A549 (cell line): ENCODE measurements at regions not wholly inside any gene's neighbourhood (a gene's known extent, or its start where the extent isn't known, plus 50 kb on each side); places are given as distances from the start of the nearest gene placed in this dataset.

Experiments used
- ATAC-seq, 2 experiments: fragments of 200-7000 bp in 1 of 2; fragments of >200 bp in 1 of 2; cut with Nextera tagmentation in 1 of 2; cut with Tn5 transposase in 1 of 2; 3 replicates each; pipeline versions ENCODE4 v1.8.0 to v1.9.1; 2018 to 2020; ENCODE audit warnings: mild to moderate bottlenecking in 1 of 2, moderate library complexity in 1 of 2
- CTCF ChIA-PET: fragments of 300-600 bp; sonication (Branson Sonifier 250); formaldehyde crosslinking; extraction: SDS; loops from one replicate; lab custom pipeline; 2021; ENCODE audit warnings: antibody characterized with exemption, inconsistent platforms; lab: Yijun Ruan, JAX
- POLR2A ChIA-PET: fragments of 350-600 bp; formaldehyde crosslinking; extraction: SDS; loops from one replicate; lab custom pipeline; 2021; ENCODE audit warnings: antibody characterized with exemption, inconsistent platforms; lab: Yijun Ruan, JAX
- DNase-seq, 2 experiments: peaks; one replicate each; pipeline versions ENCODE4 v3.0.0 to v3.0.0-alpha.2; 2011 to 2016; ENCODE audit warnings: low read depth in 1 of 2, low spot score in 1 of 2
- FAIRE-seq: peaks from 2 replicates; lab custom pipeline; 2011; peaks lifted over from hg19 to GRCh38; lab: Jason Lieb, UNC
- H3K27ac ChIP-seq, 2 experiments: fragments of >200 bp; sonication (Bioruptor Twin); formaldehyde crosslinking; 3 replicates each; pipeline ENCODE4 v1.5.1; 2016 to 2017
- H3K4me1 ChIP-seq: fragments of >200 bp; sonication (Bioruptor Twin); formaldehyde crosslinking; 3 replicates; pipeline ENCODE4 v1.6.1; 2016
- H3K4me2 ChIP-seq: fragments of >200 bp; sonication (Bioruptor Twin); formaldehyde crosslinking; 3 replicates; pipeline ENCODE4 v1.6.1; 2016
- H3K4me3 ChIP-seq: fragments of >200 bp; sonication (Bioruptor Twin); formaldehyde crosslinking; 3 replicates; pipeline ENCODE4 v1.5.1; 2016
- H3K9me3 ChIP-seq: fragments of >200 bp; sonication (Bioruptor Twin); formaldehyde crosslinking; 3 replicates; pipeline ENCODE4 v1.6.1; 2016
- EHF ChIP-seq: fragments of 250-450 bp; sonication (Bioruptor Pico); IDR thresholded peaks from 2 replicates; pipeline ENCODE4 v1.5.0; 2020; ENCODE audit warnings: mild to moderate bottlenecking
- EHMT2 ChIP-seq: fragments of 200-600 bp; sonication (generic); IDR thresholded peaks from 2 replicates; pipeline ENCODE4 v1.6.1; 2016; ENCODE audit warnings: antibody characterized with exemption, low read depth, mild to moderate bottlenecking, moderate library complexity
- EP300 ChIP-seq, 2 experiments: fragments of >200 bp; sonication (Bioruptor Twin); formaldehyde crosslinking; IDR thresholded peaks; 2 replicates in 1 of 2; 3 replicates in 1 of 2; pipeline ENCODE4 v1.6.1; 2016 to 2017
- ESRRA ChIP-seq: fragments of 150-350 bp; IDR thresholded peaks from 2 replicates; pipeline ENCODE4 v1.6.1; 2014; ENCODE audit warnings: mild to moderate bottlenecking, low read length, borderline replicate concordance
- FOSB ChIP-seq: fragments of 250-450 bp; sonication (Bioruptor Pico); IDR thresholded peaks from 2 replicates; pipeline ENCODE4 v1.5.0; 2020; ENCODE audit warnings: mild to moderate bottlenecking, moderate library complexity
- FOSL2 ChIP-seq, 2 experiments: fragments of 450-650 bp in 1 of 2; fragments of >200 bp in 1 of 2; sonication (Bioruptor Twin) in 1 of 2; formaldehyde crosslinking; IDR thresholded peaks; 2 replicates each; pipeline versions ENCODE4 v1.5.0 to v1.6.1; 2016 to 2020; ENCODE audit warnings: mild to moderate bottlenecking in 1 of 2, moderate library complexity in 1 of 2
- FOXS1 ChIP-seq: fragments of 250-450 bp; sonication (Bioruptor Pico); IDR thresholded peaks from 2 replicates; pipeline ENCODE4 v1.5.0; 2020; ENCODE audit warnings: mild to moderate bottlenecking, moderate library complexity
- GATA3 ChIP-seq: IDR thresholded peaks from 2 replicates; pipeline ENCODE4 v1.6.1; 2012; ENCODE audit warnings: borderline replicate concordance
- HOXB13 ChIP-seq: fragments of 250-450 bp; sonication (Bioruptor Pico); IDR thresholded peaks from 2 replicates; pipeline ENCODE4 v1.5.0; 2020; ENCODE audit warnings: low read depth, mild to moderate bottlenecking, moderate library complexity
- JUN ChIP-seq, 2 experiments: fragments of >200 bp; sonication (Bioruptor Twin); formaldehyde crosslinking; IDR thresholded peaks; 2 replicates in 1 of 2; 3 replicates in 1 of 2; pipeline ENCODE4 v1.6.1; 2016 to 2017
- JUNB ChIP-seq: fragments of >200 bp; sonication (Bioruptor Twin); formaldehyde crosslinking; IDR thresholded peaks from 2 replicates; pipeline ENCODE4 v1.6.1; 2016
- KDM5A ChIP-seq: fragments of 200-600 bp; sonication (generic); IDR thresholded peaks from 2 replicates; pipeline ENCODE4 v1.6.1; 2016; ENCODE audit warnings: antibody characterized with exemption, mild to moderate bottlenecking
- MAFK ChIP-seq: fragments of 450-650 bp; IDR thresholded peaks from 2 replicates; pipeline ENCODE4 v1.6.1; 2014; ENCODE audit not compliant: partially characterized antibody
- MAZ ChIP-seq: fragments of 150-350 bp; IDR thresholded peaks from 2 replicates; pipeline ENCODE4 v1.6.1; 2014; ENCODE audit warnings: antibody characterized with exemption, low read depth, low read length, borderline replicate concordance
- MYC ChIP-seq: IDR thresholded peaks from 2 replicates; pipeline ENCODE4 v1.6.1; 2012; ENCODE audit warnings: mild to moderate bottlenecking, inconsistent platforms, low read length, improper control_type of control experiment, borderline replicate concordance
- NFE2L2 ChIP-seq: fragments of 150-350 bp; conservative IDR thresholded peaks from 2 replicates; pipeline ENCODE4 v1.6.1; 2014; ENCODE audit warnings: low read length
- PHF8 ChIP-seq: fragments of 200-600 bp; sonication (generic); IDR thresholded peaks from 2 replicates; pipeline ENCODE4 v1.6.1; 2016; ENCODE audit warnings: low read depth, mild to moderate bottlenecking, antibody characterized with exemption, moderate library complexity, borderline replicate concordance
- POLR2A ChIP-seq: IDR thresholded peaks from 2 replicates; pipeline ENCODE4 v1.6.1; 2012; ENCODE audit warnings: mild to moderate bottlenecking, low read length
- POLR2AphosphoS2 ChIP-seq: conservative IDR thresholded peaks from 2 replicates; pipeline ENCODE4 v1.6.1; 2012; ENCODE audit warnings: low read length, improper control_type of control experiment, inconsistent platforms
- RAD21 ChIP-seq, 2 experiments: fragments of >200 bp in 1 of 2; sonication (Bioruptor Twin) in 1 of 2; formaldehyde crosslinking in 1 of 2; IDR thresholded peaks in 1 of 2; conservative IDR thresholded peaks in 1 of 2; 2 replicates in 1 of 2; 3 replicates in 1 of 2; pipeline ENCODE4 v1.6.1; 2012 to 2018; ENCODE audit warnings: inconsistent platforms in 1 of 2
- RFX5 ChIP-seq: fragments of 450-650 bp; IDR thresholded peaks from 2 replicates; pipeline ENCODE4 v1.7.1; 2014; ENCODE audit warnings: antibody characterized with exemption, mild to moderate bottlenecking, moderate library complexity
- SMC3 ChIP-seq: fragments of >200 bp; sonication (Bioruptor Twin); formaldehyde crosslinking; IDR thresholded peaks from 3 replicates; pipeline ENCODE4 v1.6.1; 2018; ENCODE audit warnings: inconsistent platforms
- ZC3H11A ChIP-seq: fragments of 450-650 bp; IDR thresholded peaks from 2 replicates; pipeline ENCODE4 v1.6.1; 2014; ENCODE audit warnings: antibody characterized with exemption, mild to moderate bottlenecking
- ZFP36 ChIP-seq: fragments of 450-650 bp; IDR thresholded peaks from 2 replicates; pipeline ENCODE4 v1.6.1; 2014; ENCODE audit warnings: borderline replicate concordance; ENCODE audit not compliant: partially characterized antibody
- WGBS: methylation state at CpG from one replicate; pipeline ENCODE4 v1.1.6; 2017; ENCODE audit errors: missing lambda C conversion rate; 5-methylcytosine and 5-hydroxymethylcytosine counted together
- TF ChIP-seq, protein P1 (sequence below): fragments of >200 bp; sonication (Bioruptor Twin); formaldehyde crosslinking; IDR thresholded peaks from 3 replicates; pipeline ENCODE4 v1.5.1; 2016
- TF ChIP-seq, protein P2 (sequence below): fragments of 150-350 bp; IDR thresholded peaks from 2 replicates; pipeline ENCODE4 v1.6.1; 2014; ENCODE audit warnings: low read depth, mild to moderate bottlenecking, low read length
- TF ChIP-seq, protein P3 (sequence below): IDR thresholded peaks from 2 replicates; pipeline ENCODE4 v1.6.1; 2012; ENCODE audit warnings: low read depth, borderline replicate concordance

DNA sequence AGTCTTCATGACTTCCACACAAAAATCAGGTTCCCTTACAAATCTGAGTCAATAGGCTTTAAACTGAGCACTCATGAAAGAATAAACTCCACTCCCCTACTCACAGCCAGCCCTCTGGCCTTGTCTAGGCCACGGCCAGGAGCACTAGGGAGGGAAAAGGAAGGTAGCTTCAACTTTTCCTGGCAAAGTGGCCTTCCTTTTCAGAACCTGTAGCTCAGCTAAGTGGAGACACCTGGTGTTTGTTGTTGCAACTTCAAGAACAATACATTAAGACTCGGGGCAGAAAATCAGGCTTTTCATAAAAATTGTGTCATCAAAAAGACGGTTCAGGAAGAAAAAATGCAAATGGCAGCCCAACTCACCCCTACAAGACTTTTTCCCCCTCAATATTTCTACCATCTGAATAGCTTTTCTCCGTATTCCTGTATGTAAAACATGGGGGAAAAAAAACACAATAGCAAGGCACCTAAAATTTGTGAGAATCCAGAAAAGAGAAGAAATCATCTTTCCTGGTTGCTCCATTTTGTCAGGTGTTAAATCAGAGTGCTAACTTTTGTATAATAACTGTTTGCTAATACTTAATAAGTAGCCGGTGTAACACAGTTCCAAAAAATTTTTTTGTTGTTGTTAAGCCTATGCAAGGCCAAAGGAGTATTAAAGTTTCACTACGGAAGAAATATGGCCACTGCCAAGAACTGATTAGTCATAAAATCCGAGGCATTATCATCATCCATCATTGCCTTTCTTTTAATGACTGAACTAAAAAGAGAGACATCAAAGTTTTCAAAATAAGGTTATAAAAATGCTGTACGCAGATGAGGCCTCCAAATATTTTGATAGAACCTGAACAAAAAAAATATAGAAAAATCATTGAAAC lies 66.2 kb upstream of the ARID5B start (continued):
- peak; percentile 63 for TF ChIP-seq SMC3
- peak; percentile 67 to 68 for TF ChIP-seq RAD21 (conservative IDR thresholded peaks at IDR 0.05 in 1 of 2, IDR thresholded peaks at IDR 0.05 in 1 of 2)
- TF ChIP-seq POLR2AphosphoS2 = no peak
- no peak for TF ChIP-seq MYC

DNA sequence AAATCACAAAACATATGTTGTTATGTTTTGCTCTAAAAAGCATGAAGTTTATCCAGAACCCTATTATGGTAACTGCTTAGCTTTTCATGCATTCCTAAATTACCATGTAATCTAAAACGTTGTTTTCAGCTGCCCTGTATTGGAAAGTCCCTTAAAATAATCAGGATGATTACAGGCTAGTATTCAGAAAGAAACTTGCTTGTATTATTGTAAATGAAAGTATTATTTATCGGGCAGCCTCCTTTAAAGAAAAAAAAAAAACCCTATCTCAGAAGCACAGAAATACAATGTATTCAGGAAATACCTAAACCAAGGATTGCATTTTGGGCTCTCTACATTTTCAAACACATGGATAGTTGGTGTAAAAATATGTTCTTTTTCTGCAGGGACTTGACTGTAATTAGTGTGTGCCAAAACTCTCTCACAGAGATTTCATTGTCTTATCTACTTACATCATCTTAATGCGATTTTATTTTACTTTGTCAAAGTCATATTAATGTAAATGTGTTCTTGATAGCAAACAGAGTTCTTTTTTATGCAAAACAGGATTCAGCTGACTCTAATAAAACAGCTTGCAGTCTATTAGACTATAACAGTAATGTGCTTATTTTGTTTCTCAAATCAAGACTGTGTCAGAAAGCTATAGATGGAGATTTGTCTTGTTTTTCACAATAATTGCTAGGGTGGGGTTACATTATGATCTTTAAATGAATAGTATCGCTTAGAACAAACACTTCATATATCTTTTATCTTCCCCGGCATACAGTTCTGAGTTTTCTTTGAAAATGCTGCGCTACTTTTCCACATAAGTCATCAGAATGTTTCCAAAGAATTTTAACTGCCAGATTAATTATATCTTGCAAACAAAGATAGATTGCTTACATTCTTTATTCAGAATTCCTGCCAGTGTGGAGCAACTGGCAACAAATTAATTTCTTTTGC lies 65.3 kb upstream of the ARID5B start:
- H3K27ac ChIP-seq = peak overlapping the region; percentile 49 to 73
- no peak overlapping the region for H3K4me3 ChIP-seq
- H3K9me3 ChIP-seq = 0 out of 3 replicates have a peak, but pooled peaks cover 2% of the 10 kb centered on the region
- CTCF ChIA-PET = interaction anchor here (0.6 to 3.9 kb wide), 10 partner anchors 14 to 109 kb away, joined by 3 to 32 read pairs (median 4); no protein-coding TSS in a partner anchor
- ATAC-seq (no peak), FAIRE-seq (peak; percentile 43)
- WGBS = 61% methylated on average over 6 of the region's 6 CpGs
- H3K4me2 ChIP-seq = peak overlapping the region; percentile 89
- POLR2A ChIA-PET = no interaction called here
- peaks cover 29% of the 10 kb centered on the region for H3K4me1 ChIP-seq
- TF ChIP-seq EHMT2 (no peak), JUNB (peak; percentile 4; the same call in 1 of the 2 replicates)
- TF ChIP-seq, all 56 proteins: peak for 1
- DNase-seq = no peak

DNA sequence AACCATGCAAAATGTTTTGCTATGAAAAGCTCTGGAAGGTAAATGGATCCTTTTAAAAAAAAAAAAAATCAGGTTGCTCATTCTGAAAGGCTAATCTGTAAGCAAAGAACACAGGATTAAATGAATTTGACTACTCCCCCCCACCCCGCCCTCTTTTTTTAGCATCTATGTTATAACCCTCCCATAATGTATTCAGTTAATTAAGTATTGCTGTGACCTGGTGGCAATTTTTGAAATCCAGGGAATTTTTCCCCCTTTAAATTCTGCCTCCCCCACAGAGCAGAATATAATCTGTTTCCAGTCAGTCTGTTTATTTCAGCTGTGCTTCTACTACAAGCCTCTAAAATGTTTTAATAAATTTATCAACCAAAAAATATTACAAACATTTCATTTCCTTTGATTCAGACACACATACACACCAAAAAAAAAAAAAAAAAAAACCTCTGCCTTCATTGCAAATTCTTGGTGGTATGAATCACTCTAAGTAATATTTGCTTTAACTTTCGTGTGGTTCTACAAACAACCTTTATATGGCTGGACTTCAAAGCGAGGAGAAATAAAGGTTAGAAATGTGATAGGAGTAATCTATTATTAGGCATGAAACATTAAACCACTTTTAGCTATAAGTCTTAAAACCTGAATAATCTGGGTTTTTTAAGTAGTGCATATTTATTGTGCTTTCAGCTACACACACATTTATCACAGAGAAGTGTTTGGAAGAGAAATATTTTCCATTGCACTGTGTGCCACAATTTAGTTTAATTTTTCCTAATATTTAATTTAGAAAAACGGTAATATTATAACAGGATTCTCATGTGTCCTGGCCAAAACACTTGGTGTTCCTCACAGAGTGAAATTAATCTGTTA lies 64.4 kb upstream of the ARID5B start:
- Histone ChIP-seq H3K4me3 (peak overlapping the region; percentile 20), H3K27ac (peak overlapping the region; percentile 61 to 81), H3K9me3 (0 out of 3 replicates have a peak, but pooled peaks cover 2% of the 10 kb centered on the region), H3K4me1 (peaks cover 29% of the 10 kb centered on the region), H3K4me2 (peak overlapping the region; percentile 89)
- CTCF ChIA-PET = interaction anchor here (0.5 to 1.7 kb wide), 4 partner anchors 10 to 86 kb away, joined by 4 to 8 read pairs (median 4); no protein-coding TSS in a partner anchor
- WGBS = 3% methylated on average over 4 of the region's 4 CpGs
- ATAC-seq (peak; percentile 72 to 88; a peak in 5 of 6 replicates), FAIRE-seq (peak; percentile 82), DNase-seq (peak; percentile 47 to 67)
- POLR2A ChIA-PET = interaction anchor here (0.7 kb wide), 1 partner anchor 48 kb away, joined by 4 read pairs; no protein-coding TSS in a partner anchor
- TF ChIP-seq, protein P1, sequence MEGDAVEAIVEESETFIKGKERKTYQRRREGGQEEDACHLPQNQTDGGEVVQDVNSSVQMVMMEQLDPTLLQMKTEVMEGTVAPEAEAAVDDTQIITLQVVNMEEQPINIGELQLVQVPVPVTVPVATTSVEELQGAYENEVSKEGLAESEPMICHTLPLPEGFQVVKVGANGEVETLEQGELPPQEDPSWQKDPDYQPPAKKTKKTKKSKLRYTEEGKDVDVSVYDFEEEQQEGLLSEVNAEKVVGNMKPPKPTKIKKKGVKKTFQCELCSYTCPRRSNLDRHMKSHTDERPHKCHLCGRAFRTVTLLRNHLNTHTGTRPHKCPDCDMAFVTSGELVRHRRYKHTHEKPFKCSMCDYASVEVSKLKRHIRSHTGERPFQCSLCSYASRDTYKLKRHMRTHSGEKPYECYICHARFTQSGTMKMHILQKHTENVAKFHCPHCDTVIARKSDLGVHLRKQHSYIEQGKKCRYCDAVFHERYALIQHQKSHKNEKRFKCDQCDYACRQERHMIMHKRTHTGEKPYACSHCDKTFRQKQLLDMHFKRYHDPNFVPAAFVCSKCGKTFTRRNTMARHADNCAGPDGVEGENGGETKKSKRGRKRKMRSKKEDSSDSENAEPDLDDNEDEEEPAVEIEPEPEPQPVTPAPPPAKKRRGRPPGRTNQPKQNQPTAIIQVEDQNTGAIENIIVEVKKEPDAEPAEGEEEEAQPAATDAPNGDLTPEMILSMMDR = no peak
- TF ChIP-seq MAFK (no peak), NFE2L2 (no peak), MYC (no peak), EP300 (IDR thresholded peaks at IDR 0.05) (peak in 1 of 2 experiments; percentile 60; a peak in 1 of 5 replicates), ZFP36 (no peak), ESRRA (no peak), EHF (CRISPR knock-in tag) (no peak), FOXS1 (CRISPR knock-in tag) (no peak), PHF8 (no peak), JUN (IDR thresholded peaks at IDR 0.05) (peak in 1 of 2 experiments; percentile 75; a peak in 2 of 5 replicates), ZC3H11A (no peak), POLR2A (no peak), JUNB (peak; percentile 95), RFX5 (no peak), HOXB13 (CRISPR knock-in tag) (no peak), GATA3 (peak; percentile 84), FOSL2 (IDR thresholded peaks at IDR 0.05) (peak; percentile 87), FOSL2 (CRISPR knock-in tag; IDR thresholded peaks at IDR 0.05) (peak; percentile 89), KDM5A (no peak), FOSB (no peak), MAZ (no peak)
- TF ChIP-seq, protein P2, sequence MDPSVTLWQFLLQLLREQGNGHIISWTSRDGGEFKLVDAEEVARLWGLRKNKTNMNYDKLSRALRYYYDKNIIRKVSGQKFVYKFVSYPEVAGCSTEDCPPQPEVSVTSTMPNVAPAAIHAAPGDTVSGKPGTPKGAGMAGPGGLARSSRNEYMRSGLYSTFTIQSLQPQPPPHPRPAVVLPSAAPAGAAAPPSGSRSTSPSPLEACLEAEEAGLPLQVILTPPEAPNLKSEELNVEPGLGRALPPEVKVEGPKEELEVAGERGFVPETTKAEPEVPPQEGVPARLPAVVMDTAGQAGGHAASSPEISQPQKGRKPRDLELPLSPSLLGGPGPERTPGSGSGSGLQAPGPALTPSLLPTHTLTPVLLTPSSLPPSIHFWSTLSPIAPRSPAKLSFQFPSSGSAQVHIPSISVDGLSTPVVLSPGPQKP = no peak
- TF ChIP-seq, protein P3, sequence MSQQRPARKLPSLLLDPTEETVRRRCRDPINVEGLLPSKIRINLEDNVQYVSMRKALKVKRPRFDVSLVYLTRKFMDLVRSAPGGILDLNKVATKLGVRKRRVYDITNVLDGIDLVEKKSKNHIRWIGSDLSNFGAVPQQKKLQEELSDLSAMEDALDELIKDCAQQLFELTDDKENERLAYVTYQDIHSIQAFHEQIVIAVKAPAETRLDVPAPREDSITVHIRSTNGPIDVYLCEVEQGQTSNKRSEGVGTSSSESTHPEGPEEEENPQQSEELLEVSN = no peak
